ENCODE measurements at regions not wholly inside any gene's neighbourhood (a gene's known extent, or its start where the extent isn't known, plus 50 kb on each side); places are given as distances from the start of the nearest gene placed in this dataset.
"Not testable (repeated sequence)": the region's sequence is repeated elsewhere in the genome, so short reads cannot be mapped to it uniquely, and the experiment has no call there.

- Histone ChIP-seq H3K36me3 (ENCODE audit: control insufficient read depth in 2 of 3, insufficient read depth in 3 of 3, low read length in 3 of 3) (no peaks in the 10 kb centered on the region), H3K9me3 (ENCODE audit: control insufficient read depth in 2 of 3, insufficient read depth in 1 of 3, low read length in 3 of 3) (no peaks in the 10 kb centered on the region), H3K27ac (ENCODE audit: low read depth in 2 of 2, low read length in 2 of 2) (no peak overlapping the region), H3K4me3 (ENCODE audit: low read length in 3 of 3) (no peak overlapping the region), H3K27me3 (ENCODE audit: control insufficient read depth, insufficient read depth, low read length) (no peaks in the 10 kb centered on the region), H3K9ac (ENCODE audit: low read length in 3 of 3) (no peak overlapping the region), H3K4me1 (ENCODE audit: control insufficient read depth in 2 of 3, insufficient read depth in 2 of 3, low read depth in 1 of 3, low read length in 3 of 3) (no peaks in the 10 kb centered on the region)
- DNase-seq (no peak), FAIRE-seq (no peak)
- intact Hi-C loops (cut with DNase I), result no loop called here
- no peak for TF ChIP-seq CTCF (IDR thresholded peaks at IDR 0.05; ENCODE audit: borderline replicate concordance, extremely low read depth, insufficient read depth)
These were observed 80.7 kb upstream of the SLITRK5 start for GRCh38 chr13:87590518-87590917.

GRCh38 chr13:87604437-87604836 lies 66.7 kb upstream of the SLITRK5 start:
- H3K9me3 ChIP-seq (ENCODE audit: control insufficient read depth in 2 of 3, insufficient read depth in 1 of 3, low read length in 3 of 3); FAIRE-seq; H3K9ac ChIP-seq (ENCODE audit: low read length in 3 of 3); H3K4me3 ChIP-seq (ENCODE audit: low read length in 3 of 3); intact Hi-C loops (cut with DNase I); DNase-seq; H3K4me1 ChIP-seq (ENCODE audit: control insufficient read depth in 2 of 3, insufficient read depth in 2 of 3, low read depth in 1 of 3, low read length in 3 of 3); H3K27me3 ChIP-seq (ENCODE audit: control insufficient read depth, insufficient read depth, low read length); H3K36me3 ChIP-seq (ENCODE audit: control insufficient read depth in 2 of 3, insufficient read depth in 3 of 3, low read length in 3 of 3); H3K27ac ChIP-seq (ENCODE audit: low read depth in 2 of 2, low read length in 2 of 2): not testable (repeated sequence)

GRCh38 chr13:87607266-87607665 lies 63.9 kb upstream of the SLITRK5 start:
- Histone ChIP-seq H3K36me3 (ENCODE audit: control insufficient read depth in 2 of 3, insufficient read depth in 3 of 3, low read length in 3 of 3) (no peaks in the 10 kb centered on the region), H3K4me1 (ENCODE audit: control insufficient read depth in 2 of 3, insufficient read depth in 2 of 3, low read depth in 1 of 3, low read length in 3 of 3) (no peaks in the 10 kb centered on the region), H3K9ac (ENCODE audit: low read length in 3 of 3) (no peak overlapping the region), H3K9me3 (ENCODE audit: control insufficient read depth in 2 of 3, insufficient read depth in 1 of 3, low read length in 3 of 3) (no peaks in the 10 kb centered on the region), H3K4me3 (ENCODE audit: low read length in 3 of 3) (no peak overlapping the region), H3K27me3 (ENCODE audit: control insufficient read depth, insufficient read depth, low read length) (no peaks in the 10 kb centered on the region), H3K27ac (ENCODE audit: low read depth in 2 of 2, low read length in 2 of 2) (no peak overlapping the region)
- no peak for TF ChIP-seq CTCF (IDR thresholded peaks at IDR 0.05; ENCODE audit: borderline replicate concordance, extremely low read depth, insufficient read depth)
- DNase-seq, result no peak
- FAIRE-seq, result no peak
- intact Hi-C loops (cut with DNase I), result no loop called here

- Histone ChIP-seq H3K9ac (ENCODE audit: low read length in 3 of 3) (no peak overlapping the region), H3K9me3 (ENCODE audit: control insufficient read depth in 2 of 3, insufficient read depth in 1 of 3, low read length in 3 of 3) (no peaks in the 10 kb centered on the region), H3K4me1 (ENCODE audit: control insufficient read depth in 2 of 3, insufficient read depth in 2 of 3, low read depth in 1 of 3, low read length in 3 of 3) (no peaks in the 10 kb centered on the region), H3K27ac (ENCODE audit: low read depth in 2 of 2, low read length in 2 of 2) (no peak overlapping the region), H3K27me3 (ENCODE audit: control insufficient read depth, insufficient read depth, low read length) (no peaks in the 10 kb centered on the region), H3K4me3 (ENCODE audit: low read length in 3 of 3) (no peak overlapping the region), H3K36me3 (ENCODE audit: control insufficient read depth in 2 of 3, insufficient read depth in 3 of 3, low read length in 3 of 3) (no peaks in the 10 kb centered on the region)
- intact Hi-C loops (cut with DNase I), result no loop called here
- no peak for TF ChIP-seq CTCF (IDR thresholded peaks at IDR 0.05; ENCODE audit: borderline replicate concordance, extremely low read depth, insufficient read depth)
- DNase-seq, result no peak
- FAIRE-seq, result peak; percentile 78
These were observed 56.9 kb upstream of the SLITRK5 start for GRCh38 chr13:87614276-87614675.

All from kidney (tissue), 13 donors.